Body of pancreas (tissue), 4 donors: ENCODE measurements at regions not wholly inside any gene's neighbourhood (a gene's known extent, or its start where the extent isn't known, plus 50 kb on each side); places are given as distances from the start of the nearest gene placed in this dataset.

ENCODE experiments used
- ATAC-seq: fragments of 150-250 bp; one replicate; pipeline ENCODE4 v1.9.1; 2016
- DNase-seq, 4 donors: peaks; one replicate each; pipeline ENCODE4 v3.0.0-alpha.2; 2019
- H3K27ac ChIP-seq, 4 donors: fragments of 200-600 bp; sonication (generic); 1 replicate in 3 of 4; 2 replicates in 1 of 4; pipeline versions ENCODE4 v1.5.1 to v1.6.1; 2016 to 2019; ENCODE audit warnings: mild to moderate bottlenecking in 1 of 4, mixed read lengths in 1 of 4, moderate library complexity in 1 of 4
- H3K27me3 ChIP-seq, 2 donors: fragments of 200-600 bp; sonication (generic); one replicate each; pipeline ENCODE4 v1.6.0; 2016; ENCODE audit warnings: mild to moderate bottlenecking in 1 of 2
- H3K36me3 ChIP-seq, 2 donors: fragments of 200-600 bp; sonication (generic); replicated peaks in 1 of 2; 2 replicates each; pipeline ENCODE4 v1.5.1; 2016; ENCODE audit warnings: low read depth in 2 of 2; ENCODE audit not compliant: insufficient read depth in 1 of 2
- H3K4me1 ChIP-seq: fragments of 200-600 bp; sonication (generic); one replicate; pipeline ENCODE4 v1.6.0; 2016
- H3K4me3 ChIP-seq, 2 donors: fragments of 200-600 bp; sonication (generic); 1 replicate in 1 of 2; 2 replicates in 1 of 2; pipeline ENCODE4 v1.5.1; 2016 to 2019
- H3K9me3 ChIP-seq, 3 donors: fragments of 200-600 bp; sonication (generic); 1 replicate in 2 of 3; 2 replicates in 1 of 3; pipeline ENCODE4 v1.5.1; 2016
- CTCF ChIP-seq, 7 experiments: fragments of 450-650 bp in 4 of 7; fragments of 200-600 bp in 3 of 7; sonication (generic) in 3 of 7; IDR thresholded peaks; one replicate each; pipeline ENCODE4 v1.5.1; 2016 to 2019; ENCODE audit warnings: antibody characterized with exemption in 7 of 7
- POLR2A ChIP-seq, 3 donors: fragments of 450-650 bp; IDR thresholded peaks; one replicate each; pipeline ENCODE4 v1.6.1; 2016; ENCODE audit warnings: antibody characterized with exemption in 3 of 3, mild to moderate bottlenecking in 2 of 3
- WGBS, 2 donors: methylation state at CpG; one replicate each; pipeline ENCODE4 v1.1.5; 2017; 5-methylcytosine and 5-hydroxymethylcytosine counted together
- intact Hi-C: fragments of 100-400 bp; cut with DNase I; formaldehyde crosslinking; loops from one replicate; pipeline ENCODE4 v1.15.1; 2023

GRCh38 chr2:144660518-144661316 is 140.8 kb upstream of the ZEB2 start:
- no peaks in the 10 kb centered on the region for H3K27me3 ChIP-seq

GRCh38 chr2:144659731-144660275 is 139.9 kb upstream of the ZEB2 start:
- Histone ChIP-seq H3K4me3 (no peak overlapping the region), H3K4me1 (no peaks in the 10 kb centered on the region), H3K27ac (peak overlapping the region in 1 of 4 donors; percentile 64), H3K9me3 (no peaks in the 10 kb centered on the region), H3K27me3 (no peaks in the 10 kb centered on the region), H3K36me3 (no peaks in the 10 kb centered on the region)
- 70 to 87% methylated on average over 10 of the region's 10 CpGs for WGBS, 2 donors
- ATAC-seq (peak; percentile 21), DNase-seq (peak in 3 of 4 donors; percentile 7 to 71 (median 12))
- intact Hi-C loops: no loop called here
- TF ChIP-seq CTCF (IDR thresholded peaks at IDR 0.05) (no peak), POLR2A (IDR thresholded peaks at IDR 0.05) (no peak)

More at GRCh38 chr2:144660518-144661316, 140.8 kb upstream of the ZEB2 start:
- Histone ChIP-seq H3K36me3 (no peaks in the 10 kb centered on the region), H3K4me1 (no peaks in the 10 kb centered on the region), H3K9me3 (no peaks in the 10 kb centered on the region), H3K27ac (peak overlapping the region in 1 of 4 donors; percentile 64), H3K4me3 (no peak overlapping the region)
- 66 to 71% methylated on average over 5 of the region's 5 CpGs for WGBS, 2 donors
- no peak for ATAC-seq
- TF ChIP-seq CTCF (IDR thresholded peaks at IDR 0.05) (no peak), POLR2A (IDR thresholded peaks at IDR 0.05) (no peak)
- intact Hi-C loops: no loop called here
- peak in 1 of 4 donors; percentile 36 for DNase-seq

- H3K4me3 ChIP-seq: no peak overlapping the region
- no peak for DNase-seq
- no peak overlapping the region for H3K27ac ChIP-seq
- intact Hi-C loops: no loop called here
- H3K27me3 ChIP-seq: no peaks in the 10 kb centered on the region
- no peaks in the 10 kb centered on the region for H3K36me3 ChIP-seq
- no peak for TF ChIP-seq CTCF (IDR thresholded peaks at IDR 0.05)
- no peak for TF ChIP-seq POLR2A (IDR thresholded peaks at IDR 0.05)
- no peak for ATAC-seq
- H3K4me1 ChIP-seq: no peaks in the 10 kb centered on the region
- H3K9me3 ChIP-seq: no peaks in the 10 kb centered on the region
- 62 to 66% methylated on average over 3 of the region's 3 CpGs for WGBS, 2 donors
Measured at GRCh38 chr2:144654523-144654922, 134.6 kb upstream of the ZEB2 start.

- 83 to 85% methylated on average over 6 of the region's 6 CpGs for WGBS, 2 donors
- Histone ChIP-seq H3K4me3 (no peak overlapping the region), H3K27me3 (no peaks in the 10 kb centered on the region), H3K27ac (no peak overlapping the region), H3K4me1 (no peaks in the 10 kb centered on the region), H3K9me3 (no peaks in the 10 kb centered on the region), H3K36me3 (no peaks in the 10 kb centered on the region)
- TF ChIP-seq CTCF (IDR thresholded peaks at IDR 0.05): no peak
- no peak for TF ChIP-seq POLR2A (IDR thresholded peaks at IDR 0.05)
- intact Hi-C loops: no loop called here
- ATAC-seq (no peak), DNase-seq (no peak)
Measured at GRCh38 chr2:144650907-144651306, 131.0 kb upstream of the ZEB2 start.
